ENCODE measurements at regions not wholly inside any gene's neighbourhood (a gene's known extent, or its start where the extent isn't known, plus 50 kb on each side); places are given as distances from the start of the nearest gene placed in this dataset.
A peak's percentile ranks its signal among the peaks of the same experiment; 100 is the strongest.

DNA sequence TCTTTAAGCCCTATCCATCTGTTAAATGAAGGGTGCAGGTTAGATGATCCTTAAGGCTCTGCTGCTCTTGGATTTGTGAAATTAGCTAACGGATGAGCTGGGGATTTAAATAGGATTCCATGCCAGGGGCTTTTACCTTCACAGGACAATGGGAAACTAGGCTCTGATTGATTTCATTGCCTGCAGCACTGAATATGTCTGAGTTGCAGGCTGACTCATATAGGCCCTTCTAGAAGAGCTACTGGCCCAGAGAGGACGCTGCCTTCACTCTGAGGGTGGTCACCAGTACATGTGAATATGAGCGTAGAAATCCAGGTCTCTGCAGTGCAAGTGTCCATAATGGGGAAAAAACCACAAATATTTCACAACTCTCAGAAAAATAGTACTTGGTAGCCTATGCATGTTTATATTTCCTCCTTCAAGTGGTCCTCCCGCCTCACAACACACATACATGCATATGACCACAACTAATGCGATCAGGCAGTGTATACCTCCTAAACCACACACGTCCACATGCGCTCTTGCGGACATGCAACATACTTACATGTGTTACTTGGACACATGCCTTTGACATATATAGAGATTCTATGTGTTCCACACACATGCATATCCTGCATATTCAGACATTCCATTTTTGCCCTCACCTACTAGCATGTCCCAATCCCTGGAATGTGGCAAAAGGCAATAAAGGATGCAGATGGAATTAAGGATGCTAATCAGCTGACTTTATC, 233.8 kb upstream of the JUN start:
- ATAC-seq (no peak), DNase-seq (no peak)
- intact Hi-C loops (cut with micrococcal nuclease) = no loop called here
- H3K36me3 Mint-ChIP-seq = peaks cover 0 to 18% (median 4%) of the 10 kb centered on the region in 5 donors
- ChIA-PET CTCF (no interaction called here), POLR2A (interaction anchor here (0.5 kb wide), 1 partner anchor 106 kb away, joined by 3 read pairs; no protein-coding TSS in a partner anchor)
- H3K4me1 Mint-ChIP-seq = peaks cover 16 to 71% (median 25%) of the 10 kb centered on the region in 7 donors
- H3K27ac ChIP-seq (ENCODE audit: low read depth, low read length) = no peak overlapping the region
- no peaks in the 10 kb centered on the region for H3K9me3 ChIP-seq (ENCODE audit: control insufficient read depth in 2 of 3, low read length in 3 of 3)
- no peak overlapping the region for H3K4me3 Mint-ChIP-seq
- peaks cover 11 to 15% of the 10 kb centered on the region in 2 donors for H3K4me1 ChIP-seq (ENCODE audit: control insufficient read depth in 2 of 2, insufficient read depth in 2 of 2, low read length in 2 of 2)
- peak overlapping the region in 1 of 9 donors; percentile 93 for H3K27ac Mint-ChIP-seq
- no peak overlapping the region for H3K4me3 ChIP-seq (ENCODE audit: low read length)
- no peaks in the 10 kb centered on the region for H3K27me3 Mint-ChIP-seq
- H3K9me3 Mint-ChIP-seq = peaks cover 0 to 7% (median 0%) of the 10 kb centered on the region in 11 donors
- H3K27me3 ChIP-seq (ENCODE audit: control insufficient read depth in 2 of 2, insufficient read depth in 2 of 2, low read length in 2 of 2) = no peaks in the 10 kb centered on the region
- H3K36me3 ChIP-seq (ENCODE audit: control insufficient read depth in 2 of 3, insufficient read depth in 3 of 3, low read length in 3 of 3) = no peaks in the 10 kb centered on the region

DNA sequence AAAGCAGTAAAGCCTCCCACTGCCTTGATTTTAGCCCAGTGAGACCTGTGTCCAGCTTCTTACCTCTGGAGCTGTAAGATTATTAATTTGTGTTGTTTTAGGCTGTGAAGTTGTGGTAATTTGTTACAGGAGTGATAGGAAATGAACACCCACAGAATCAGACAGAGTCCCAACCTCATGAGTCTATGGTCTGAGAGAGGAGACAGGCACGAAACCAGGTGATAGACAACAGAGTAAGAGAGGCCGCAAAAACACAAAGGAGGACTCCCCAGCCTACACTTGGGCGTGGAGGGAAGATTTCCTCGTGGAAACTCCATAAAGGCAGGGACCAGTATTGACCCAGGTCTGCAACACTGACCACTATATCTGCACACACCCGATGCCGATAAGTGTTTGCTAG, 234.6 kb upstream of the JUN start:
- Histone ChIP-seq H3K4me1 (ENCODE audit: control insufficient read depth in 2 of 2, insufficient read depth in 2 of 2, low read length in 2 of 2) (peaks cover 11 to 15% of the 10 kb centered on the region in 2 donors), H3K27ac (ENCODE audit: low read depth, low read length) (no peak overlapping the region), H3K9me3 (ENCODE audit: control insufficient read depth in 2 of 3, low read length in 3 of 3) (no peaks in the 10 kb centered on the region), H3K36me3 (ENCODE audit: control insufficient read depth in 2 of 3, insufficient read depth in 3 of 3, low read length in 3 of 3) (no peaks in the 10 kb centered on the region), H3K27me3 (ENCODE audit: control insufficient read depth in 2 of 2, insufficient read depth in 2 of 2, low read length in 2 of 2) (no peaks in the 10 kb centered on the region), H3K4me3 (ENCODE audit: low read length) (no peak overlapping the region)
- no peaks in the 10 kb centered on the region for H3K27me3 Mint-ChIP-seq
- ChIA-PET POLR2A (no interaction called here), CTCF (no interaction called here)
- peaks cover 0 to 7% (median 0%) of the 10 kb centered on the region in 11 donors for H3K9me3 Mint-ChIP-seq
- peak overlapping the region in 5 of 9 donors; percentile 13 to 93 (median 50) for H3K27ac Mint-ChIP-seq
- DNase-seq = no peak
- peak overlapping the region in 4 of 10 donors; percentile 12 to 68 (median 32) for H3K4me3 Mint-ChIP-seq
- intact Hi-C loops (cut with micrococcal nuclease) = no loop called here
- ATAC-seq = peak; percentile 48
- H3K36me3 Mint-ChIP-seq = peaks cover 0 to 22% (median 4%) of the 10 kb centered on the region in 5 donors
- peaks cover 16 to 71% (median 25%) of the 10 kb centered on the region in 7 donors for H3K4me1 Mint-ChIP-seq

DNA sequence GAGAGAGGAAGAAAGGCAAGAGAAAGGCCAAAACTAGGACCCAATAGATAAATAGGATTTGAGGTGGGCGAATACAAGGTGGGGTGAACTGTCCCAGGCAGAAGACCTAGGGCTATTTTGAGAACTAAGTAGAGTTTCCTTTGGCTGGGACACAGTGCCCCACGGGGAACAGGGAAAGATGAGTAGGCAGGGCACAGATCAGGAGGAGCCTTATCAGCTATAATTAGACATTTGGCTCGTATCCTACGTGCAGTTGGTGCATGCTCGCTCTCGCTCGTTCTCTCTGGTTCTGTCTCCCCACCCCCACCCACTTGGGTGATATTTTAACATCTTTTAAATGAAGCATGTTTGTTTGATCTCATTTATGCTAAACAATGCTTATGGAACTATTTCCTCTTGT, 235.0 kb upstream of the JUN start:
- POLR2A ChIA-PET = interaction anchor here (1.2 kb wide), 1 partner anchor 44 kb away, joined by 3 read pairs; no protein-coding TSS in a partner anchor

DNA sequence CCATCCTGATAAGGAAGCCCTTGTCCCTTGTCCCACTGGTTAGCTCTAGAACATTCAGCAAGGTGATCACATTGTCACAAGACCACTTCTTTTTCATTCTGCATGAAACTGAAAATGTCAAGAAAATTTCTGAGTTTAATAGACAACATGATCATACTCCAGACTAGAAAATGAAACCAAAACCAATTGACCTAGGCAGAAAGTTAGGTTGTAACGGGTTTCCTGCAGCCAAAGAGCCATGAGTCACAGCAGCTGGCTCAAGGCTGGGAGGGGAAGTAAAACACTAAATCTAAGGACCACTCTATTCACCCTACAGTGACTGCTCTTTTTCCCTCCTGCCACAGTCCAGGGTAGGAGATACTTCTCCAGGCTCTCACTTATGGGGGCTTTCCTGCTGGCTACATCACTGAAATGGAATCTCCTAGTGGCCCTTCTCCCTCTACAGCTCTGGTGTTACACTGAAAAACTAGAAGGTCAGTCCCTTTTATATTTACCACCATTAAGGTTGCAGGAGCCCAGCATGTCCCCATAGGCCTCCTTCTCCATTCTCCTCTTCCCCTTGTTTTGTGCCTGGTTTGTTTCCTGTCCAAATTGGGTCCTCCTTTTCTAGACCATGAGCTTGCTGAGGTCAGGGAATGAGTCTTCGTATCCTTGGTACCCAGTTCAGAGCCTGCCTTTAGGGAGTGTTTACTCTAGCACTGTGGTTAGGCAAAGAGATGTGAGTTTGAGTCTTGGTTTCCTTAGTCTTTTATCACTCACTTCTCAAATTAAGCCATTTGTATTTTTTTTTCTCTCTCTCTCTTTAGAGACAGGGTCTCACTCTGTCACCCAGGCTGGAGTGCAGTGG, 236.5 kb upstream of the JUN start:
- Histone ChIP-seq H3K36me3 (ENCODE audit: control insufficient read depth in 2 of 3, insufficient read depth in 3 of 3, low read length in 3 of 3) (no peaks in the 10 kb centered on the region), H3K4me1 (ENCODE audit: control insufficient read depth in 2 of 2, insufficient read depth in 2 of 2, low read length in 2 of 2) (peaks cover 11 to 15% of the 10 kb centered on the region in 2 donors), H3K4me3 (ENCODE audit: low read length) (peak overlapping the region; percentile 38), H3K27ac (ENCODE audit: low read depth, low read length) (peak overlapping the region; percentile 57), H3K27me3 (ENCODE audit: control insufficient read depth in 2 of 2, insufficient read depth in 2 of 2, low read length in 2 of 2) (no peaks in the 10 kb centered on the region), H3K9me3 (ENCODE audit: control insufficient read depth in 2 of 3, low read length in 3 of 3) (no peaks in the 10 kb centered on the region)
- Mint-ChIP-seq H3K4me1 (peaks cover 16 to 56% (median 25%) of the 10 kb centered on the region in 7 donors), H3K4me3 (peak overlapping the region; percentile 80 to 90 (median 84)), H3K36me3 (peaks cover 0 to 26% (median 4%) of the 10 kb centered on the region in 5 donors), H3K27ac (peak overlapping the region; percentile 88 to 99 (median 94)), H3K9me3 (peaks cover 0 to 7% (median 0%) of the 10 kb centered on the region in 11 donors), H3K27me3 (no peaks in the 10 kb centered on the region)
- POLR2A ChIA-PET = interaction anchor here (0.6 to 1.2 kb wide), 5 partner anchors 10 to 235 kb away, joined by 3 to 6 read pairs (median 3); no protein-coding TSS in a partner anchor
- ATAC-seq (peak; percentile 88), DNase-seq (peak; percentile 7 to 58 (median 43))
- intact Hi-C loops (cut with micrococcal nuclease) = loop anchor here (1.0 to 10.0 kb wide), 11 partner anchors 26 to 276 kb away; partner anchors contain the start of gene JUN (in 2 of the 2)
- CTCF ChIA-PET = interaction anchor here (0.6 kb wide), 1 partner anchor 85 kb away, joined by 3 read pairs; no protein-coding TSS in a partner anchor

More for the DNA sequence above, 235.0 kb upstream of the JUN start:
- ATAC-seq (no peak), DNase-seq (no peak)
- Mint-ChIP-seq H3K36me3 (peaks cover 0 to 22% (median 4%) of the 10 kb centered on the region in 5 donors), H3K4me1 (peaks cover 16 to 67% (median 25%) of the 10 kb centered on the region in 7 donors), H3K4me3 (peak overlapping the region in 3 of 10 donors; percentile 8 to 68 (median 43)), H3K27ac (peak overlapping the region in 7 of 9 donors; percentile 13 to 99 (median 93)), H3K9me3 (peaks cover 0 to 7% (median 0%) of the 10 kb centered on the region in 11 donors), H3K27me3 (no peaks in the 10 kb centered on the region)
- no peak overlapping the region for H3K4me3 ChIP-seq (ENCODE audit: low read length)
- H3K36me3 ChIP-seq (ENCODE audit: control insufficient read depth in 2 of 3, insufficient read depth in 3 of 3, low read length in 3 of 3) = no peaks in the 10 kb centered on the region
- H3K27me3 ChIP-seq (ENCODE audit: control insufficient read depth in 2 of 2, insufficient read depth in 2 of 2, low read length in 2 of 2) = no peaks in the 10 kb centered on the region
- H3K27ac ChIP-seq (ENCODE audit: low read depth, low read length) = no peak overlapping the region
- H3K9me3 ChIP-seq (ENCODE audit: control insufficient read depth in 2 of 3, low read length in 3 of 3) = no peaks in the 10 kb centered on the region
- intact Hi-C loops (cut with micrococcal nuclease) = no loop called here
- CTCF ChIA-PET = no interaction called here
- H3K4me1 ChIP-seq (ENCODE audit: control insufficient read depth in 2 of 2, insufficient read depth in 2 of 2, low read length in 2 of 2) = peaks cover 11 to 15% of the 10 kb centered on the region in 2 donors

DNA sequence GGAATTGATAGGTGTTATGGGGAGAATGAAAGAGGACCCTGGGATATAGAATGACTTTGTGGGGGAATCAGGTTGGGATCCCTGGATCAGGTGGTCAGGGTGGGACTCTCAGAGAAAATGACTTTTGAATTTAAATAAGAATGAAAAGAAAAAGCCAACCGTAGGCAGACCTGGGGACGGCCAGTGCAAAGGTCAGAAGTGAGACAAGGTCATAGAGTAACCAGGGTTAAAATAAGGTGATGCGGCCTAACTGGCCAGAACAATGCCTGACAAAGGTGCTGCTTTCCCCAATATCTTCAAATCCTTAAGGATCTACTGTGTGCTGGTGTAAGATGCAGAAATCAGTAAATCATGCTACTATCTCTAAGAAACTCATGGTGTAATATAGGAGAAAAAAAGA, 238.4 kb upstream of the JUN start:
- ATAC-seq = no peak
- Mint-ChIP-seq H3K9me3 (peaks cover 0 to 7% (median 0%) of the 10 kb centered on the region in 11 donors), H3K4me3 (no peak overlapping the region), H3K36me3 (peaks cover 3 to 32% (median 4%) of the 10 kb centered on the region in 5 donors), H3K27ac (peak overlapping the region in 2 of 9 donors; percentile 4 to 78), H3K27me3 (no peaks in the 10 kb centered on the region), H3K4me1 (peaks cover 16 to 68% (median 25%) of the 10 kb centered on the region in 7 donors)
- Histone ChIP-seq H3K4me3 (ENCODE audit: low read length) (no peak overlapping the region), H3K9me3 (ENCODE audit: control insufficient read depth in 2 of 3, low read length in 3 of 3) (no peaks in the 10 kb centered on the region), H3K27me3 (ENCODE audit: control insufficient read depth in 2 of 2, insufficient read depth in 2 of 2, low read length in 2 of 2) (no peaks in the 10 kb centered on the region), H3K4me1 (ENCODE audit: control insufficient read depth in 2 of 2, insufficient read depth in 2 of 2, low read length in 2 of 2) (peaks cover 11 to 15% of the 10 kb centered on the region in 2 donors), H3K36me3 (ENCODE audit: control insufficient read depth in 2 of 3, insufficient read depth in 3 of 3, low read length in 3 of 3) (no peaks in the 10 kb centered on the region), H3K27ac (ENCODE audit: low read depth, low read length) (no peak overlapping the region)
- DNase-seq = no peak
- ChIA-PET CTCF (no interaction called here), POLR2A (no interaction called here)
- intact Hi-C loops (cut with micrococcal nuclease) = loop anchor here in 1 of 2 donors (10.0 kb wide), 1 partner anchor 123 kb away; no protein-coding TSS in a partner anchor

DNA sequence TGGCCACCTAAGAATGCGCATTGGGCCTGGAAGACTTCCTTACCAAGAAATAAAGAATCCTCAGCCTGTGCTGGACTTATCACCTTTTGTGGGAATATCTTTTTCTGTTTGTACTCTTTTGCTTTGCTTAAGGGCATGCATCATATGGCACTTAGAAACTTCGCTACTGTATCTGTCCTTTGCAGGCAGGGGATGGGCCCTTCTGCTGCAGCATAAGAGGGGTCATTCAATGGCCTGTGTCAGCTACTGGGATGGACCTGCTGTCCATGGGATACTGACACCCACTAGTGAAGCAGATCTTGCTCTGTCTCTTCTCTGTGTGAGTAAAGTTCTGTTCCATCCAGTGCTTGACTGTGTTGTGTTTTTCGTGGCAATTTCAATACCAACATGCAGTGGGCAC, 239.0 kb upstream of the JUN start:
- H3K27ac ChIP-seq (ENCODE audit: low read depth, low read length) = no peak overlapping the region
- Mint-ChIP-seq H3K36me3 (peaks cover 3 to 31% (median 4%) of the 10 kb centered on the region in 5 donors), H3K4me3 (no peak overlapping the region), H3K9me3 (peaks cover 0 to 7% (median 0%) of the 10 kb centered on the region in 11 donors), H3K4me1 (peaks cover 16 to 63% (median 25%) of the 10 kb centered on the region in 7 donors), H3K27ac (no peak overlapping the region), H3K27me3 (no peaks in the 10 kb centered on the region)
- no peak overlapping the region for H3K4me3 ChIP-seq (ENCODE audit: low read length)
- no peak for ATAC-seq
- DNase-seq = peak in 1 of 9 donors; percentile 1
- intact Hi-C loops (cut with micrococcal nuclease) = loop anchor here in 1 of 2 donors (10.0 kb wide), 1 partner anchor 122 kb away; no protein-coding TSS in a partner anchor
- CTCF ChIA-PET = no interaction called here
- POLR2A ChIA-PET = no interaction called here
- no peaks in the 10 kb centered on the region for H3K36me3 ChIP-seq (ENCODE audit: control insufficient read depth in 2 of 3, insufficient read depth in 3 of 3, low read length in 3 of 3)
- no peaks in the 10 kb centered on the region for H3K27me3 ChIP-seq (ENCODE audit: control insufficient read depth in 2 of 2, insufficient read depth in 2 of 2, low read length in 2 of 2)
- peaks cover 11 to 15% of the 10 kb centered on the region in 2 donors for H3K4me1 ChIP-seq (ENCODE audit: control insufficient read depth in 2 of 2, insufficient read depth in 2 of 2, low read length in 2 of 2)
- no peaks in the 10 kb centered on the region for H3K9me3 ChIP-seq (ENCODE audit: control insufficient read depth in 2 of 3, low read length in 3 of 3)
